ENCODE measurements at regions not wholly inside any gene's neighbourhood (a gene's known extent, or its start where the extent isn't known, plus 50 kb on each side); places are given as distances from the start of the nearest gene placed in this dataset.

GRCh38 chr21:32216293-32216692 is 62.6 kb downstream of the MIS18A start:
- Histone ChIP-seq H3K9me3 (ENCODE audit: control insufficient read depth in 2 of 2, insufficient read depth in 1 of 2, low read depth in 1 of 2, low read length in 1 of 2) (no peaks in the 10 kb centered on the region), H3K36me3 (ENCODE audit: control insufficient read depth in 3 of 3, insufficient read depth in 2 of 3, low read depth in 1 of 3, low read length in 3 of 3) (no peaks in the 10 kb centered on the region), H3K4me1 (ENCODE audit: control insufficient read depth in 3 of 3, insufficient read depth in 2 of 3, low read depth in 1 of 3, low read length in 2 of 3) (no peaks in the 10 kb centered on the region), H3K4me3 (ENCODE audit: low read depth in 1 of 3, low read length in 3 of 3) (no peak overlapping the region), H3K27me3 (ENCODE audit: control insufficient read depth in 3 of 3, insufficient read depth in 3 of 3, low read length in 3 of 3) (peaks cover 0 to 2% (median 0%) of the 10 kb centered on the region in 3 donors), H3K27ac (ENCODE audit: low read depth in 1 of 3, low read length in 2 of 3) (no peak overlapping the region)
- DNase-seq (no peak), FAIRE-seq (no peak)

DNA sequence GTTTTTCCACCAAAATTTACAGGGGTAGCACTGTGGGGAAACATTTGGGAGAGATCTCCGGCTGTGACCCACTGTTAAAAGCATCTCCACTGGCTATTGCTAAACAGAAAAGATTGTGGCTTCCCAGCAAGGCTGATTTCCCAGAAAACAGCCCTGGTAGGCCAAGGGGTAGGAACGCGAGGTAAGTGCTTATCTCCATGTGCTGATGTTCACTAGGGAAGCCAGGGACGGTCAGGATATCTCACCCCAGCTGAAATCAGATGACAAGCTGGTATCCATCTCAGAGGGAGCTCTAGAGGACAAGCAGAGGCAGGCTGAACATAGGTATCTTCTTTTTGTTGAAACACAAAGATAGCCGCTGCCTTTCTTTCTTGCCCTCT is 63.6 kb downstream of the MIS18A start:
- Histone ChIP-seq H3K4me3 (ENCODE audit: low read depth in 1 of 3, low read length in 3 of 3) (no peak overlapping the region), H3K4me1 (ENCODE audit: control insufficient read depth in 3 of 3, insufficient read depth in 2 of 3, low read depth in 1 of 3, low read length in 2 of 3) (no peaks in the 10 kb centered on the region), H3K27ac (ENCODE audit: low read depth in 1 of 3, low read length in 2 of 3) (no peak overlapping the region), H3K9me3 (ENCODE audit: control insufficient read depth in 2 of 2, insufficient read depth in 1 of 2, low read depth in 1 of 2, low read length in 1 of 2) (no peaks in the 10 kb centered on the region), H3K27me3 (ENCODE audit: control insufficient read depth in 3 of 3, insufficient read depth in 3 of 3, low read length in 3 of 3) (peaks cover 0 to 2% (median 0%) of the 10 kb centered on the region in 3 donors), H3K36me3 (ENCODE audit: control insufficient read depth in 3 of 3, insufficient read depth in 2 of 3, low read depth in 1 of 3, low read length in 3 of 3) (no peaks in the 10 kb centered on the region)
- FAIRE-seq (no peak), DNase-seq (no peak)
- 75 to 82% (median 77%) methylated on average over 5 of the region's 5 CpGs for WGBS, 3 donors

DNA sequence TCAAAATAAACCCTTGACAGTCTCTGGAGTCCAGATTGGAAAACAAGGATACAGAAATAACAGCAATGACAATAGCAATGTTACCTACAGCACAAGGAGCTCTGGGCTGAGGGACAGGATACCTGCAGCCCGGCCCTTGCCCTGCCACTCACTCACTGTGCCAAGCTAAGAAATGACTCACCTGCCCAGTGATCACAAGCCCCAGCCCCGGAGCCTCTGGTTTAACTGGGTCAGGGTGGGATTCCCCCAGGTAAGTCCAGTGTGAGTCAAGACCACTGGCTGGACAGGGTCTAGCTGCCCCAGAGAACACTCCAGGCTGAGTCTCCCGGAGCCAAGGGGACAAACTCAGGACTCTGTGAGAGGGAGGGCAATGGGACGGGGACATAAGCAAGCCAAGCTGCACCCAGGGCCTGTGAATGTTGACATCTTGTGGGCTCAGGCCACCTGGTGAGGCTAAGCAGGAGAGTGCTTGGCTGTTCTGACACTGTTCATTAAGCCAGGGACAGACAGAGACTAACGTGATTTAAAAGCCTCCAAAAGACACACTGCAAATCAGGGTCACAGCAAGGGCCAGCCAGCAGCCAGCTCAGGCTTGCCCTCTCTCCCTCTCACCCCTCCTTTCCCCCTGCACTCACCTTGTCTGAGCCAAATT is 64.1 kb downstream of the MIS18A start:
- 66 to 75% (median 73%) methylated on average over 5 of the region's 5 CpGs for WGBS, 3 donors
- Histone ChIP-seq H3K9me3 (ENCODE audit: control insufficient read depth in 2 of 2, insufficient read depth in 1 of 2, low read depth in 1 of 2, low read length in 1 of 2) (no peaks in the 10 kb centered on the region), H3K27ac (ENCODE audit: low read depth in 1 of 3, low read length in 2 of 3) (no peak overlapping the region), H3K4me3 (ENCODE audit: low read depth in 1 of 3, low read length in 3 of 3) (no peak overlapping the region), H3K4me1 (ENCODE audit: control insufficient read depth in 3 of 3, insufficient read depth in 2 of 3, low read depth in 1 of 3, low read length in 2 of 3) (no peaks in the 10 kb centered on the region), H3K36me3 (ENCODE audit: control insufficient read depth in 3 of 3, insufficient read depth in 2 of 3, low read depth in 1 of 3, low read length in 3 of 3) (no peaks in the 10 kb centered on the region), H3K27me3 (ENCODE audit: control insufficient read depth in 3 of 3, insufficient read depth in 3 of 3, low read length in 3 of 3) (peaks cover 0 to 2% (median 0%) of the 10 kb centered on the region in 3 donors)
- no peak for DNase-seq
- no peak for FAIRE-seq

DNA sequence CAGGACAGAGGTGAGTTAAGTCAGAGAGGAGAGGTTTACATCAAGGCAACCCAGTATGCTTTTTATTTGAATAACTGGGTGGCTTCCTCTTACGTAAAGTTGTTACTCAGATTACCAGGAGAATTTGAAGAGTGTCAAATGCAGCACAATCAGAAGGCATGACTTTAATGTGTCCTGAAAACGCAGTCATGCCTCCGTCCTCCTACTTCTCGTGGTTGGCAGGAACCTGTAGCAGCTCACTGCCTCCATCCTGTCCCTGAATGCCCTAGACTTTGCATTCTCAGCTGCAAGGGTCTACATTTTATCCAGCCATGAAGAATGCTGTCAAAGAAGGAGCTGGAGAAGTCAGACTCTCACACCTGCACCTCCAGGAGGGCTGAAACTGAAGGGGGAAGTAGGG is 66.7 kb downstream of the MIS18A start:
- DNase-seq: no peak
- WGBS, 3 donors: 76 to 83% (median 82%) methylated on average over 4 of the region's 4 CpGs
- H3K4me1 ChIP-seq (ENCODE audit: control insufficient read depth in 3 of 3, insufficient read depth in 2 of 3, low read depth in 1 of 3, low read length in 2 of 3): no peaks in the 10 kb centered on the region
- FAIRE-seq: no peak
- H3K27me3 ChIP-seq (ENCODE audit: control insufficient read depth in 3 of 3, insufficient read depth in 3 of 3, low read length in 3 of 3): peaks cover 0 to 2% (median 0%) of the 10 kb centered on the region in 3 donors
- H3K4me3 ChIP-seq (ENCODE audit: low read depth in 1 of 3, low read length in 3 of 3): no peak overlapping the region
- no peak overlapping the region for H3K27ac ChIP-seq (ENCODE audit: low read depth in 1 of 3, low read length in 2 of 3)
- H3K36me3 ChIP-seq (ENCODE audit: control insufficient read depth in 3 of 3, insufficient read depth in 2 of 3, low read depth in 1 of 3, low read length in 3 of 3): no peaks in the 10 kb centered on the region
- H3K9me3 ChIP-seq (ENCODE audit: control insufficient read depth in 2 of 2, insufficient read depth in 1 of 2, low read depth in 1 of 2, low read length in 1 of 2): no peaks in the 10 kb centered on the region

GRCh38 chr21:32211306-32211705 is 67.5 kb downstream of the MIS18A start:
- FAIRE-seq: no peak
- no peak for DNase-seq
- no peak overlapping the region for H3K4me3 ChIP-seq (ENCODE audit: low read depth in 1 of 3, low read length in 3 of 3)
- no peaks in the 10 kb centered on the region for H3K9me3 ChIP-seq (ENCODE audit: control insufficient read depth in 2 of 2, insufficient read depth in 1 of 2, low read depth in 1 of 2, low read length in 1 of 2)
- H3K4me1 ChIP-seq (ENCODE audit: control insufficient read depth in 3 of 3, insufficient read depth in 2 of 3, low read depth in 1 of 3, low read length in 2 of 3): no peaks in the 10 kb centered on the region
- 72 to 87% (median 83%) methylated on average over 3 of the region's 3 CpGs for WGBS, 3 donors
- H3K36me3 ChIP-seq (ENCODE audit: control insufficient read depth in 3 of 3, insufficient read depth in 2 of 3, low read depth in 1 of 3, low read length in 3 of 3): no peaks in the 10 kb centered on the region
- peaks cover 0 to 2% (median 0%) of the 10 kb centered on the region in 3 donors for H3K27me3 ChIP-seq (ENCODE audit: control insufficient read depth in 3 of 3, insufficient read depth in 3 of 3, low read length in 3 of 3)
- H3K27ac ChIP-seq (ENCODE audit: low read depth in 1 of 3, low read length in 2 of 3): no peak overlapping the region

- Histone ChIP-seq H3K4me3 (ENCODE audit: low read depth in 1 of 3, low read length in 3 of 3) (no peak overlapping the region), H3K4me1 (ENCODE audit: control insufficient read depth in 3 of 3, insufficient read depth in 2 of 3, low read depth in 1 of 3, low read length in 2 of 3) (no peaks in the 10 kb centered on the region), H3K9me3 (ENCODE audit: control insufficient read depth in 2 of 2, insufficient read depth in 1 of 2, low read depth in 1 of 2, low read length in 1 of 2) (peaks cover 0 to 2% of the 10 kb centered on the region in 2 donors), H3K27me3 (ENCODE audit: control insufficient read depth in 3 of 3, insufficient read depth in 3 of 3, low read length in 3 of 3) (no peaks in the 10 kb centered on the region), H3K27ac (ENCODE audit: low read depth in 1 of 3, low read length in 2 of 3) (no peak overlapping the region), H3K36me3 (ENCODE audit: control insufficient read depth in 3 of 3, insufficient read depth in 2 of 3, low read depth in 1 of 3, low read length in 3 of 3) (no peaks in the 10 kb centered on the region)
- WGBS, 3 donors: 63 to 80% (median 75%) methylated on average over 4 of the region's 4 CpGs
- no peak for FAIRE-seq
- no peak for DNase-seq
These were observed 69.3 kb downstream of the MIS18A start for GRCh38 chr21:32209580-32209979.

GRCh38 chr21:32207406-32207716 is 71.5 kb downstream of the MIS18A start:
- peaks cover 0 to 3% of the 10 kb centered on the region in 2 donors for H3K9me3 ChIP-seq (ENCODE audit: control insufficient read depth in 2 of 2, insufficient read depth in 1 of 2, low read depth in 1 of 2, low read length in 1 of 2)
- FAIRE-seq: no peak
- H3K4me3 ChIP-seq (ENCODE audit: low read depth in 1 of 3, low read length in 3 of 3): no peak overlapping the region
- no peaks in the 10 kb centered on the region for H3K36me3 ChIP-seq (ENCODE audit: control insufficient read depth in 3 of 3, insufficient read depth in 2 of 3, low read depth in 1 of 3, low read length in 3 of 3)
- no peaks in the 10 kb centered on the region for H3K27me3 ChIP-seq (ENCODE audit: control insufficient read depth in 3 of 3, insufficient read depth in 3 of 3, low read length in 3 of 3)
- H3K4me1 ChIP-seq (ENCODE audit: control insufficient read depth in 3 of 3, insufficient read depth in 2 of 3, low read depth in 1 of 3, low read length in 2 of 3): no peaks in the 10 kb centered on the region
- no peak for DNase-seq
- no peak overlapping the region for H3K27ac ChIP-seq (ENCODE audit: low read depth in 1 of 3, low read length in 2 of 3)
- WGBS, 3 donors: 9 to 47% (median 30%) methylated on average over 2 of the region's 2 CpGs

DNA sequence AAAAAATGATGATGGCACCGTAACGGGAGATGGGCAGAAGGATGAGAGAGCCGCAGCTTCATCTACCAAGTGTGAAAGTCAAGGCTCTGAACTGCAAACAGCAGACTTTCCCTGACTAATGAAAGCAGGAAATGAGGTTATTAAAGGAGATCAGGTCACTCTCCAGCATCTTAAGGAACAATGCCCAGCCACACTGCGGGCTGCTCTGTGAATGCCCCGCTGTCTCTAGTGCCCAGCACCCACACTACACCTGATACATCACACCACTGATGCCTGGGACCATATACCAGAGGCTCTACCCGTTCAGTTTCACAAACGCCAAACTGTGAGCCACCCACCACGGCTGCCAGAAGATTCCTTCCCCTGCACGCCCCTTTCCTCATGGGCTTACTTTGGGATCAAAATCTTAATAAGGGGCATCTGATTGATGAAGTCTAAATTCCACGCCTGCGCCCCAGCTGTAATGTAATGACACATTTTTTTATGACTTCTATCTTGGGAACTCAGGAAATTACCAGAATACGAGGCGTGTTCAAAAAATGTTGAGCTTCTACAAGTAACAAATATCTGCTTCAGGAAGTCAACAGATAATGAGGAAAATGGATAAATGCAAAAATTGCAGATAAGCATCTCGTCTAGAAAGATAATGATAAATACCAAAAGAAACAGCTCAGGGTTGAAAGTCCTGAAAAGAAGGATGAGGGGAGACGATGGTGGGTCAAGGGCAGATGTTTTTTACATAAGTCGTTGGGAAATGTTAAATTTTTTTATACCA is 72.0 kb downstream of the MIS18A start:
- Histone ChIP-seq H3K27ac (ENCODE audit: low read depth in 1 of 3, low read length in 2 of 3) (no peak overlapping the region), H3K27me3 (ENCODE audit: control insufficient read depth in 3 of 3, insufficient read depth in 3 of 3, low read length in 3 of 3) (no peaks in the 10 kb centered on the region), H3K4me1 (ENCODE audit: control insufficient read depth in 3 of 3, insufficient read depth in 2 of 3, low read depth in 1 of 3, low read length in 2 of 3) (no peaks in the 10 kb centered on the region), H3K4me3 (ENCODE audit: low read depth in 1 of 3, low read length in 3 of 3) (no peak overlapping the region), H3K9me3 (ENCODE audit: control insufficient read depth in 2 of 2, insufficient read depth in 1 of 2, low read depth in 1 of 2, low read length in 1 of 2) (peaks cover 0 to 3% of the 10 kb centered on the region in 2 donors), H3K36me3 (ENCODE audit: control insufficient read depth in 3 of 3, insufficient read depth in 2 of 3, low read depth in 1 of 3, low read length in 3 of 3) (no peaks in the 10 kb centered on the region)
- FAIRE-seq (no peak), DNase-seq (no peak)
- 46 to 66% (median 54%) methylated on average over 16 of the region's 16 CpGs for WGBS, 3 donors
